ENCODE measurements at regions not wholly inside any gene's neighbourhood (a gene's known extent, or its start where the extent isn't known, plus 50 kb on each side); places are given as distances from the start of the nearest gene placed in this dataset.

GRCh38 chr4:138076561-138076960, 165.6 kb downstream of the SLC7A11 start:
- TF ChIP-seq CTCF (IDR thresholded peaks at IDR 0.05; ENCODE audit: borderline replicate concordance, extremely low read depth, low read length, poor library complexity, severe bottlenecking) (no peak), EZH2 (IDR thresholded peaks at IDR 0.05; ENCODE audit: borderline replicate concordance, low read depth, low read length, severe bottlenecking) (no peak)
